Keratinocyte (primary cell): ENCODE measurements at regions not wholly inside any gene's neighbourhood (a gene's known extent, or its start where the extent isn't known, plus 50 kb on each side); places are given as distances from the start of the nearest gene placed in this dataset.
"Not testable (repeated sequence)": the region's sequence is repeated elsewhere in the genome, so short reads cannot be mapped to it uniquely, and the experiment has no call there.

Source experiments
- DNase-seq: peaks from one replicate; pipeline ENCODE4 v3.0.0-alpha.2; 2011; ENCODE audit warnings: low read depth, missing footprints, low spot score
- FAIRE-seq: peaks from 2 replicates; lab custom pipeline; 2011; peaks lifted over from hg19 to GRCh38; lab: Jason Lieb, UNC
- H2AFZ ChIP-seq: 2 replicates; pipeline ENCODE4 v1.6.0; 2012; ENCODE audit warnings: low read length, control low read depth, inconsistent platforms; ENCODE audit not compliant: control insufficient read depth
- H3K27ac ChIP-seq: 2 replicates; pipeline ENCODE4 v1.5.1; 2011; ENCODE audit warnings: low read length; ENCODE audit not compliant: control insufficient read depth, insufficient read depth
- H3K27me3 ChIP-seq: 3 replicates; pipeline ENCODE4 v1.6.0; 2011; ENCODE audit warnings: low read length; ENCODE audit not compliant: control insufficient read depth, insufficient read depth; ENCODE audit errors: extremely low read depth
- H3K36me3 ChIP-seq, 2 experiments: 2 replicates in 1 of 2; 3 replicates in 1 of 2; pipeline ENCODE4 v1.5.1; 2011; ENCODE audit warnings: low read length in 2 of 2, mild to moderate bottlenecking in 1 of 2; ENCODE audit not compliant: control insufficient read depth in 2 of 2, insufficient read depth in 2 of 2; ENCODE audit errors: extremely low read depth in 1 of 2
- H3K4me1 ChIP-seq: 3 replicates; pipeline ENCODE4 v1.5.1; 2011; ENCODE audit warnings: low read length; ENCODE audit not compliant: control insufficient read depth, insufficient read depth; ENCODE audit errors: extremely low read depth
- H3K4me2 ChIP-seq: 3 replicates; pipeline ENCODE4 v1.6.0; 2011; ENCODE audit warnings: low read depth, low read length; ENCODE audit not compliant: control insufficient read depth, insufficient read depth; ENCODE audit errors: extremely low read depth
- H3K4me3 ChIP-seq, 3 experiments: fragments of 200-600 bp in 1 of 3; sonication (generic) in 1 of 3; 2 replicates in 2 of 3; 3 replicates in 1 of 3; pipeline ENCODE4 v1.5.1; 2011 to 2016; ENCODE audit warnings: low read length in 3 of 3, mild to moderate bottlenecking in 3 of 3, control low read depth in 2 of 3, inconsistent platforms in 1 of 3, low read depth in 1 of 3, mixed read lengths in 1 of 3, mixed run types in 1 of 3, moderate library complexity in 1 of 3; ENCODE audit not compliant: control insufficient read depth in 2 of 3, insufficient read depth in 2 of 3; ENCODE audit errors: extremely low read depth in 1 of 3
- H3K79me2 ChIP-seq: 2 replicates; pipeline ENCODE4 v1.6.0; 2012; ENCODE audit warnings: low read length; ENCODE audit not compliant: control insufficient read depth, insufficient read depth
- H3K9ac ChIP-seq: 3 replicates; pipeline ENCODE4 v1.6.0; 2011; ENCODE audit warnings: low read length; ENCODE audit not compliant: control insufficient read depth, insufficient read depth; ENCODE audit errors: extremely low read depth
- H3K9me1 ChIP-seq: 3 replicates; pipeline ENCODE4 v1.6.0; 2011; ENCODE audit warnings: low read length; ENCODE audit not compliant: control insufficient read depth, insufficient read depth; ENCODE audit errors: extremely low read depth
- H3K9me3 ChIP-seq: 2 replicates; pipeline ENCODE4 v1.5.1; 2012; ENCODE audit warnings: low read depth, low read length; ENCODE audit not compliant: control insufficient read depth
- H4K20me1 ChIP-seq: 3 replicates; pipeline ENCODE4 v1.6.0; 2011; ENCODE audit warnings: low read length; ENCODE audit not compliant: control insufficient read depth, insufficient read depth; ENCODE audit errors: extremely low read depth
- EZH2 ChIP-seq: IDR thresholded peaks from one replicate; pipeline ENCODE4 v1.6.1; 2012; ENCODE audit warnings: inconsistent platforms, mild to moderate bottlenecking, low read length, moderate library complexity
- dilution Hi-C: fragments of 300-500 bp; cut with MboI; formaldehyde crosslinking; loops from one replicate; pipeline ENCODE4 v1.7.0; 2020; ENCODE audit warnings: low sequenced_read_pairs; ENCODE audit not compliant: extremely low pct_ligation_motif_present
- TF ChIP-seq, protein P1 (sequence below), 3 experiments: IDR thresholded peaks in 1 of 3; conservative IDR thresholded peaks in 1 of 3; optimal IDR thresholded peaks in 1 of 3; 2 replicates in 2 of 3; 3 replicates in 1 of 3; pipeline versions ENCODE3 to v1.5.1; 2011; ENCODE audit warnings: low read length in 3 of 3, mild to moderate bottlenecking in 3 of 3, moderate library complexity in 2 of 3, control low read depth in 1 of 3, inconsistent platforms in 1 of 3; ENCODE audit not compliant: insufficient read depth in 2 of 3; ENCODE audit errors: extremely low read depth in 1 of 3

DNA sequence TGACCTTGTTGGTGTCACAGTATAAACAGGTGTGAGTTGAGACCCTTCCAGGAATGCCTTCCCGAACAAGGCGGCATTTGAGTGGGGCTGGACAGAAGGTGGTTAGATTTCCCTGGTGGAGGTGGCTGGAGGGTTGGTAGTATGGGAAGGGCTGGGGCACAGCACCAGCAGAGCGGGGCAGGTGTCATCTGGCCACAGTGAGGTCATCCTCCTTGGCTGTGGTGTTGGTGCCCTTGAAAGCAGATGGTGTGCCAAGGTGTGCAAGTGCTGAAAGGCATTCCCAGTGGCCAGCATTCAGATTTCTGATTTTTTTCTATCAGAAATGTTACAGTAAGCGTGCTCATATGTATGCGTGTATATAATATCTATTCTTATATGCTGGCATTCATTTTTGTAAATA, 126.6 kb downstream of the LAT start:
- peaks cover 26% of the 10 kb centered on the region for H3K27me3 ChIP-seq
- no peaks in the 10 kb centered on the region for H3K9me3 ChIP-seq
- no peak for DNase-seq
- H3K4me2 ChIP-seq: no peak overlapping the region
- H4K20me1 ChIP-seq: no peaks in the 10 kb centered on the region
- no peaks in the 10 kb centered on the region for H3K36me3 ChIP-seq
- no peak for FAIRE-seq
- no peaks in the 10 kb centered on the region for H3K9me1 ChIP-seq
- H3K79me2 ChIP-seq: no peaks in the 10 kb centered on the region
- H3K9ac ChIP-seq: no peak overlapping the region
- TF ChIP-seq, protein P1, sequence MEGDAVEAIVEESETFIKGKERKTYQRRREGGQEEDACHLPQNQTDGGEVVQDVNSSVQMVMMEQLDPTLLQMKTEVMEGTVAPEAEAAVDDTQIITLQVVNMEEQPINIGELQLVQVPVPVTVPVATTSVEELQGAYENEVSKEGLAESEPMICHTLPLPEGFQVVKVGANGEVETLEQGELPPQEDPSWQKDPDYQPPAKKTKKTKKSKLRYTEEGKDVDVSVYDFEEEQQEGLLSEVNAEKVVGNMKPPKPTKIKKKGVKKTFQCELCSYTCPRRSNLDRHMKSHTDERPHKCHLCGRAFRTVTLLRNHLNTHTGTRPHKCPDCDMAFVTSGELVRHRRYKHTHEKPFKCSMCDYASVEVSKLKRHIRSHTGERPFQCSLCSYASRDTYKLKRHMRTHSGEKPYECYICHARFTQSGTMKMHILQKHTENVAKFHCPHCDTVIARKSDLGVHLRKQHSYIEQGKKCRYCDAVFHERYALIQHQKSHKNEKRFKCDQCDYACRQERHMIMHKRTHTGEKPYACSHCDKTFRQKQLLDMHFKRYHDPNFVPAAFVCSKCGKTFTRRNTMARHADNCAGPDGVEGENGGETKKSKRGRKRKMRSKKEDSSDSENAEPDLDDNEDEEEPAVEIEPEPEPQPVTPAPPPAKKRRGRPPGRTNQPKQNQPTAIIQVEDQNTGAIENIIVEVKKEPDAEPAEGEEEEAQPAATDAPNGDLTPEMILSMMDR (optimal IDR thresholded peaks at IDR 0.05 in 1 of 3, IDR thresholded peaks at IDR 0.05 in 1 of 3, conservative IDR thresholded peaks at IDR 0.05 in 1 of 3; ENCODE audit: extremely low read depth in 1 of 3, insufficient read depth in 2 of 3, low read length in 3 of 3): no peak
- no peak for TF ChIP-seq EZH2
- H3K4me1 ChIP-seq: no peaks in the 10 kb centered on the region
- H3K4me3 ChIP-seq: no peak overlapping the region
- no peak overlapping the region for H2AFZ ChIP-seq
- dilution Hi-C loops: no loop called here
- no peak overlapping the region for H3K27ac ChIP-seq

DNA sequence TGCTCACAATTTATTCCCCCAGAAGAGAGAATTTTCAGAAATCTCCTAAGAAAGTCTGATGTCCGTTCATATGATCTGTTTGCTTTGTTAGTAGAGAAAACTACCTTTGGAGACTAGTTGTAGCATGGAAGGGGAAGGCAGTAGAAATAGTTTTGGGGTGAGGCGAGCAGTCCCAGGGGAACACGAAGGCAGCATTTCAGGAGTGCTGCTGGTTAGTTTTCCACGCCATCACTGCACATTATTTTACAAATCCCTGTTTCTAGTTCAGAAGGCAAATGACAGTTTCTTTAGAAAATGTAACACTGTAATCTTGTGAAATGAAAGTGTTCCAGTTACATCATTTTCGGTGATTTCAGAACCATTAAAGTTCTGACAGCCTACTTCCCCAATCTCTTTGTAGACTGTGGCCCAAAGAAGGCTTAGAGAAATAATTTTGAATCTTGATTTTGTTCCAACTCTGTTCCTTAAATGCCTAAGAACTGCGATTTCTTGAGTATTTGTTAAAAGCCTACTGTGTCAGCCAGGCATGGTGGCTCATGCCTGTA, 123.8 kb downstream of the LAT start:
- H4K20me1 ChIP-seq, H3K4me3 ChIP-seq, H3K4me1 ChIP-seq, dilution Hi-C loops, FAIRE-seq, H3K9me3 ChIP-seq, H2AFZ ChIP-seq, H3K4me2 ChIP-seq, H3K36me3 ChIP-seq, H3K79me2 ChIP-seq, DNase-seq, H3K9me1 ChIP-seq, H3K27ac ChIP-seq, H3K9ac ChIP-seq: not testable (repeated sequence)
- peaks cover 14% of the 10 kb centered on the region for H3K27me3 ChIP-seq

DNA sequence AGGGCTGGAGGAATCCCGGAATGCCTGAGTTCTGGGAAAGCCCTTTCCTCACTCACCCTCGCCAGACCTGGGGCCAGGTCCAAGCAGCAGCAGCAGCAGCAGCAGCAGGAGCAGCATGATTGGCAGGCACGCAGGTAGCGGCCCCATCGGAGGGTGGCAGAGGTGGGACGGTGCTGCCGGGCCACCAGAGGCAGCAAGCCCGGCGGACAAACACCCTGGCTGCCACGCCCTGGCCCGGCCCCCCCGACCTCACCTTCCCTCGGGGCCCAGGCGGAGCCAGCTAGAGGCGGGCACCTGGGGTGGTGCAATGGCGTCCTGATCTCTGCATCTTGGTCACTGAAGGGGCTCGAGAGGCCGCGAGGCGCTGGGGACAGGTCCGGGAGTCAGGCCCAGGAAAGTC, 122.4 kb downstream of the LAT start:
- peaks cover 14% of the 10 kb centered on the region for H3K27me3 ChIP-seq
- no peak overlapping the region for H2AFZ ChIP-seq
- H3K9me1 ChIP-seq: no peaks in the 10 kb centered on the region
- no peak overlapping the region for H3K27ac ChIP-seq
- no peaks in the 10 kb centered on the region for H4K20me1 ChIP-seq
- no peak overlapping the region for H3K4me3 ChIP-seq
- FAIRE-seq (no peak), DNase-seq (no peak)
- dilution Hi-C loops: no loop called here
- no peak for TF ChIP-seq EZH2
- TF ChIP-seq, protein P1 (optimal IDR thresholded peaks at IDR 0.05 in 1 of 3, IDR thresholded peaks at IDR 0.05 in 1 of 3, conservative IDR thresholded peaks at IDR 0.05 in 1 of 3; ENCODE audit: extremely low read depth in 1 of 3, insufficient read depth in 2 of 3, low read length in 3 of 3): no peak
- H3K36me3 ChIP-seq: no peaks in the 10 kb centered on the region
- no peaks in the 10 kb centered on the region for H3K79me2 ChIP-seq
- H3K4me1 ChIP-seq: no peaks in the 10 kb centered on the region
- H3K4me2 ChIP-seq: no peak overlapping the region
- no peak overlapping the region for H3K9ac ChIP-seq
- no peaks in the 10 kb centered on the region for H3K9me3 ChIP-seq

DNA sequence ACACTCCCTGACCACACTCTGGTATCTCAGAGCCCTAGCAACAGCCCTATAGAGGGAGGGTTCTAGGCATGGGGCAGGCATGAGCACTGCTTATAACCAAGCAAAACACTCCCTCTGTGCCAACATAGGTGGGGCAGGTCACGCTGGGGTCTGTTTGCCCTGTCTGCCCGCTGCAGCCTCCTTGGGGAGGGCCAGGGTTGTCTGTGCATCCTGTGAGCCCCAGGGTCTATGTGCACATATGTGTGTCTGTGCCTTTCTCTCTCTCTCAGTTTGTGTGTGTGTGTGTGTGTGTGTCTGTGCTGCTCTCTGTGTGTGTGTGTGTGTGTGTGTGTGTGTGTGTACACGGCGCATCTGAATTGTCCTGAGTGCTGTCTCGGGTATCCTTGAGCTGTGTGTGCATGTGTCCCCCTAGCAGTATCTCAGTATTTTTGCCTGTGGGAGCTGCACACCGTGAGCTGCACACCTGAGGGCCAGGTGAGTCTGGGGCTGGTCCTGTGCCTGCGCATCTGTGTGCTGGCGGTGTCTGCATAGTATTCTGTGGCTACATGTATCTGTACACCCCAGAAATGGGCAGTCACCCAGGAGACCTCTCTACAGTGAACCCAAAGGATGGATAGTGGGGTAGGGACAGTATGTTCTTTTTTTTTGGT, 121.5 kb downstream of the LAT start:
- H3K9me3 ChIP-seq, DNase-seq, H3K4me2 ChIP-seq, FAIRE-seq, dilution Hi-C loops, H3K36me3 ChIP-seq, H2AFZ ChIP-seq, H3K79me2 ChIP-seq, H3K27ac ChIP-seq, H3K4me1 ChIP-seq, H3K9ac ChIP-seq, H3K9me1 ChIP-seq, H3K4me3 ChIP-seq, H4K20me1 ChIP-seq: not testable (repeated sequence)
- peaks cover 14% of the 10 kb centered on the region for H3K27me3 ChIP-seq
